HepG2 (cell line): ENCODE measurements at regions not wholly inside any gene's neighbourhood (a gene's known extent, or its start where the extent isn't known, plus 50 kb on each side); places are given as distances from the start of the nearest gene placed in this dataset.

Source experiments
- FOSL2 ChIP-seq: sonication (generic); formaldehyde crosslinking; IDR thresholded peaks from 2 replicates; pipeline ENCODE4 v1.4.0; 2020; ENCODE audit warnings: missing genetic modification reagents
- HNRNPLL ChIP-seq: fragments of 200-400 bp; formaldehyde crosslinking; IDR thresholded peaks from 2 replicates; pipeline ENCODE4 v1.6.1; 2017; ENCODE audit warnings: mild to moderate bottlenecking, low read depth, low read length; ENCODE audit not compliant: poor library complexity, severe bottlenecking
- KDM6A ChIP-seq: IDR thresholded peaks from 2 replicates; pipeline ENCODE4 v1.6.1; 2016; ENCODE audit warnings: low read depth
- MXD4 ChIP-seq: IDR thresholded peaks from 2 replicates; pipeline ENCODE4 v1.6.1; 2016; ENCODE audit warnings: mild to moderate bottlenecking, missing biosample characterization, missing genetic modification reagents
- NR2F2 ChIP-seq: IDR thresholded peaks from 2 replicates; pipeline ENCODE4 v1.6.1; 2012; ENCODE audit warnings: low read depth, inconsistent platforms, borderline replicate concordance
- POGZ ChIP-seq: sonication (generic); formaldehyde crosslinking; IDR thresholded peaks from 2 replicates; pipeline ENCODE4 v1.4.0; 2020; ENCODE audit warnings: mild to moderate bottlenecking, missing genetic modification reagents
- RFXAP ChIP-seq: sonication (generic); formaldehyde crosslinking; IDR thresholded peaks from 2 replicates; pipeline ENCODE4 v1.4.0; 2020; ENCODE audit warnings: missing genetic modification reagents, borderline replicate concordance
- SIX1 ChIP-seq: sonication (generic); formaldehyde crosslinking; IDR thresholded peaks from 2 replicates; pipeline ENCODE4 v1.4.0; 2020; ENCODE audit warnings: missing genetic modification reagents, borderline replicate concordance
- SNAPC2 ChIP-seq: sonication (generic); formaldehyde crosslinking; IDR thresholded peaks from 2 replicates; pipeline ENCODE4 v1.8.1; 2022; ENCODE audit warnings: mild to moderate bottlenecking, missing genetic modification reagents
- SP1 ChIP-seq, 2 experiments: fragments of 450-650 bp in 1 of 2; sonication (generic) in 1 of 2; formaldehyde crosslinking in 1 of 2; IDR thresholded peaks; 2 replicates each; pipeline versions ENCODE4 v1.4.0 to v1.6.1; 2016 to 2020; ENCODE audit warnings: missing genetic modification reagents in 1 of 2
- SP2 ChIP-seq: sonication (generic); formaldehyde crosslinking; IDR thresholded peaks from 2 replicates; pipeline ENCODE4 v1.5.1; 2020; ENCODE audit warnings: mild to moderate bottlenecking, missing genetic modification reagents
- STAG1 ChIP-seq: sonication (generic); formaldehyde crosslinking; IDR thresholded peaks from 2 replicates; pipeline ENCODE4 v1.4.0; 2020; ENCODE audit warnings: missing genetic modification reagents
- ZNF331 ChIP-seq: sonication (generic); formaldehyde crosslinking; IDR thresholded peaks from 2 replicates; pipeline ENCODE4 v1.4.0; 2020; ENCODE audit warnings: missing genetic modification reagents
- ZNF83 ChIP-seq: sonication (generic); formaldehyde crosslinking; IDR thresholded peaks from 2 replicates; pipeline ENCODE4 v1.4.0; 2020; ENCODE audit warnings: missing genetic modification reagents, mild to moderate bottlenecking, borderline replicate concordance
- ZSCAN25 ChIP-seq: sonication (generic); formaldehyde crosslinking; IDR thresholded peaks from 2 replicates; pipeline ENCODE4 v1.8.0; 2022; ENCODE audit warnings: mild to moderate bottlenecking, missing genetic modification reagents
- ZSCAN30 ChIP-seq: sonication (generic); formaldehyde crosslinking; IDR thresholded peaks from 2 replicates; pipeline ENCODE4 v1.5.0; 2020; ENCODE audit warnings: mild to moderate bottlenecking, missing genetic modification reagents
- TF ChIP-seq, protein P1 (sequence below): sonication (generic); formaldehyde crosslinking; IDR thresholded peaks from 2 replicates; pipeline ENCODE4 v1.4.0; 2020; ENCODE audit warnings: missing genetic modification reagents
- TF ChIP-seq, protein P2 (sequence below): sonication (generic); formaldehyde crosslinking; IDR thresholded peaks from 2 replicates; pipeline ENCODE4 v1.4.0; 2020; ENCODE audit warnings: missing genetic modification reagents
- TF ChIP-seq, protein P3 (sequence below): sonication (generic); formaldehyde crosslinking; IDR thresholded peaks from 2 replicates; pipeline ENCODE4 v1.9.0; 2021; ENCODE audit warnings: mild to moderate bottlenecking, missing genetic modification reagents
- TF ChIP-seq, protein P4 (sequence below): sonication (generic); formaldehyde crosslinking; IDR thresholded peaks from 2 replicates; pipeline ENCODE4 v1.5.0; 2020; ENCODE audit warnings: mild to moderate bottlenecking, missing genetic modification reagents, moderate library complexity

DNA sequence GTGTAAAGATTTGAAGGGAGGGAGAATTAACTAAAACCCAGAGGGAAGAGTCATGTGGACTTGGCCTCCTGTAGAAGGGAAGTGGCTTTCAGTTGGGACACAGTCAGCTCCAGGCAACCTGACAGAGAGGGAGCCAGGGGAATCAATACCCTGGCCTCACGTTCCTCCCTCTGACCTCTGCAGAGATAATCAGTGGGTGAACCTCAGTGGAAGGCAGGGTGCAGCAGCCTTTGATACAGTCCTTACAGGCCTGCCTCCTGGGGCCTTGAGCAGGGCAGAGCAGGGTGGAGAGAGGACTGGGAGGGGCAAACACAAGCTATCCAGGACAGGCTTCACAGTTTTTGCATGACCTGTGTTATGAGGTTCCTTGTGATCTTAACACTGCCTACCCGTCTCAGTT is 61.9 kb upstream of the GPBP1 start (continued):
- TF ChIP-seq ZSCAN25 (CRISPR knock-in tag) (peak; percentile 90), KDM6A (CRISPR knock-in tag) (peak; percentile 74; the same call in 1 of the 2 replicates), RFXAP (CRISPR knock-in tag) (peak; percentile 51; the same call in 1 of the 2 replicates), SIX1 (CRISPR knock-in tag) (peak; percentile 66; the same call in 1 of the 2 replicates), NR2F2 (peak; percentile 93), SP2 (no peak), MXD4 (CRISPR knock-in tag) (peak; percentile 65; the same call in 1 of the 2 replicates), FOSL2 (CRISPR knock-in tag) (0 out of 2 replicates have a peak, but pooled peaks have one; percentile 26), STAG1 (CRISPR knock-in tag) (0 out of 2 replicates have a peak, but pooled peaks have one; percentile 27), ZNF331 (CRISPR knock-in tag) (peak; percentile 88; the same call in 1 of the 2 replicates), ZNF83 (no peak), ZSCAN30 (CRISPR knock-in tag) (no peak), SP1 (IDR thresholded peaks at IDR 0.05) (no peak), SP1 (CRISPR knock-in tag; IDR thresholded peaks at IDR 0.05) (no peak), HNRNPLL (no peak), SNAPC2 (CRISPR knock-in tag) (no peak), POGZ (peak; percentile 75)
- TF ChIP-seq, protein P1, sequence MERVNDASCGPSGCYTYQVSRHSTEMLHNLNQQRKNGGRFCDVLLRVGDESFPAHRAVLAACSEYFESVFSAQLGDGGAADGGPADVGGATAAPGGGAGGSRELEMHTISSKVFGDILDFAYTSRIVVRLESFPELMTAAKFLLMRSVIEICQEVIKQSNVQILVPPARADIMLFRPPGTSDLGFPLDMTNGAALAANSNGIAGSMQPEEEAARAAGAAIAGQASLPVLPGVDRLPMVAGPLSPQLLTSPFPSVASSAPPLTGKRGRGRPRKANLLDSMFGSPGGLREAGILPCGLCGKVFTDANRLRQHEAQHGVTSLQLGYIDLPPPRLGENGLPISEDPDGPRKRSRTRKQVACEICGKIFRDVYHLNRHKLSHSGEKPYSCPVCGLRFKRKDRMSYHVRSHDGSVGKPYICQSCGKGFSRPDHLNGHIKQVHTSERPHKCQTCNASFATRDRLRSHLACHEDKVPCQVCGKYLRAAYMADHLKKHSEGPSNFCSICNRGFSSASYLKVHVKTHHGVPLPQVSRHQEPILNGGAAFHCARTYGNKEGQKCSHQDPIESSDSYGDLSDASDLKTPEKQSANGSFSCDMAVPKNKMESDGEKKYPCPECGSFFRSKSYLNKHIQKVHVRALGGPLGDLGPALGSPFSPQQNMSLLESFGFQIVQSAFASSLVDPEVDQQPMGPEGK (CRISPR knock-in tag) = peak; percentile 51; the same call in 1 of the 2 replicates
- TF ChIP-seq, protein P2, sequence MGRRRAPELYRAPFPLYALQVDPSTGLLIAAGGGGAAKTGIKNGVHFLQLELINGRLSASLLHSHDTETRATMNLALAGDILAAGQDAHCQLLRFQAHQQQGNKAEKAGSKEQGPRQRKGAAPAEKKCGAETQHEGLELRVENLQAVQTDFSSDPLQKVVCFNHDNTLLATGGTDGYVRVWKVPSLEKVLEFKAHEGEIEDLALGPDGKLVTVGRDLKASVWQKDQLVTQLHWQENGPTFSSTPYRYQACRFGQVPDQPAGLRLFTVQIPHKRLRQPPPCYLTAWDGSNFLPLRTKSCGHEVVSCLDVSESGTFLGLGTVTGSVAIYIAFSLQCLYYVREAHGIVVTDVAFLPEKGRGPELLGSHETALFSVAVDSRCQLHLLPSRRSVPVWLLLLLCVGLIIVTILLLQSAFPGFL (CRISPR knock-in tag) = no peak
- TF ChIP-seq, protein P3, sequence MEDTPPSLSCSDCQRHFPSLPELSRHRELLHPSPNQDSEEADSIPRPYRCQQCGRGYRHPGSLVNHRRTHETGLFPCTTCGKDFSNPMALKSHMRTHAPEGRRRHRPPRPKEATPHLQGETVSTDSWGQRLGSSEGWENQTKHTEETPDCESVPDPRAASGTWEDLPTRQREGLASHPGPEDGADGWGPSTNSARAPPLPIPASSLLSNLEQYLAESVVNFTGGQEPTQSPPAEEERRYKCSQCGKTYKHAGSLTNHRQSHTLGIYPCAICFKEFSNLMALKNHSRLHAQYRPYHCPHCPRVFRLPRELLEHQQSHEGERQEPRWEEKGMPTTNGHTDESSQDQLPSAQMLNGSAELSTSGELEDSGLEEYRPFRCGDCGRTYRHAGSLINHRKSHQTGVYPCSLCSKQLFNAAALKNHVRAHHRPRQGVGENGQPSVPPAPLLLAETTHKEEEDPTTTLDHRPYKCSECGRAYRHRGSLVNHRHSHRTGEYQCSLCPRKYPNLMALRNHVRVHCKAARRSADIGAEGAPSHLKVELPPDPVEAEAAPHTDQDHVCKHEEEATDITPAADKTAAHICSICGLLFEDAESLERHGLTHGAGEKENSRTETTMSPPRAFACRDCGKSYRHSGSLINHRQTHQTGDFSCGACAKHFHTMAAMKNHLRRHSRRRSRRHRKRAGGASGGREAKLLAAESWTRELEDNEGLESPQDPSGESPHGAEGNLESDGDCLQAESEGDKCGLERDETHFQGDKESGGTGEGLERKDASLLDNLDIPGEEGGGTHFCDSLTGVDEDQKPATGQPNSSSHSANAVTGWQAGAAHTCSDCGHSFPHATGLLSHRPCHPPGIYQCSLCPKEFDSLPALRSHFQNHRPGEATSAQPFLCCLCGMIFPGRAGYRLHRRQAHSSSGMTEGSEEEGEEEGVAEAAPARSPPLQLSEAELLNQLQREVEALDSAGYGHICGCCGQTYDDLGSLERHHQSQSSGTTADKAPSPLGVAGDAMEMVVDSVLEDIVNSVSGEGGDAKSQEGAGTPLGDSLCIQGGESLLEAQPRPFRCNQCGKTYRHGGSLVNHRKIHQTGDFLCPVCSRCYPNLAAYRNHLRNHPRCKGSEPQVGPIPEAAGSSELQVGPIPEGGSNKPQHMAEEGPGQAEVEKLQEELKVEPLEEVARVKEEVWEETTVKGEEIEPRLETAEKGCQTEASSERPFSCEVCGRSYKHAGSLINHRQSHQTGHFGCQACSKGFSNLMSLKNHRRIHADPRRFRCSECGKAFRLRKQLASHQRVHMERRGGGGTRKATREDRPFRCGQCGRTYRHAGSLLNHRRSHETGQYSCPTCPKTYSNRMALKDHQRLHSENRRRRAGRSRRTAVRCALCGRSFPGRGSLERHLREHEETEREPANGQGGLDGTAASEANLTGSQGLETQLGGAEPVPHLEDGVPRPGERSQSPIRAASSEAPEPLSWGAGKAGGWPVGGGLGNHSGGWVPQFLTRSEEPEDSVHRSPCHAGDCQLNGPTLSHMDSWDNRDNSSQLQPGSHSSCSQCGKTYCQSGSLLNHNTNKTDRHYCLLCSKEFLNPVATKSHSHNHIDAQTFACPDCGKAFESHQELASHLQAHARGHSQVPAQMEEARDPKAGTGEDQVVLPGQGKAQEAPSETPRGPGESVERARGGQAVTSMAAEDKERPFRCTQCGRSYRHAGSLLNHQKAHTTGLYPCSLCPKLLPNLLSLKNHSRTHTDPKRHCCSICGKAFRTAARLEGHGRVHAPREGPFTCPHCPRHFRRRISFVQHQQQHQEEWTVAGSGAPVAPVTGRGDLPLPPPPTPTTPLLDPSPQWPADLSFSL = no peak
- TF ChIP-seq, protein P4, sequence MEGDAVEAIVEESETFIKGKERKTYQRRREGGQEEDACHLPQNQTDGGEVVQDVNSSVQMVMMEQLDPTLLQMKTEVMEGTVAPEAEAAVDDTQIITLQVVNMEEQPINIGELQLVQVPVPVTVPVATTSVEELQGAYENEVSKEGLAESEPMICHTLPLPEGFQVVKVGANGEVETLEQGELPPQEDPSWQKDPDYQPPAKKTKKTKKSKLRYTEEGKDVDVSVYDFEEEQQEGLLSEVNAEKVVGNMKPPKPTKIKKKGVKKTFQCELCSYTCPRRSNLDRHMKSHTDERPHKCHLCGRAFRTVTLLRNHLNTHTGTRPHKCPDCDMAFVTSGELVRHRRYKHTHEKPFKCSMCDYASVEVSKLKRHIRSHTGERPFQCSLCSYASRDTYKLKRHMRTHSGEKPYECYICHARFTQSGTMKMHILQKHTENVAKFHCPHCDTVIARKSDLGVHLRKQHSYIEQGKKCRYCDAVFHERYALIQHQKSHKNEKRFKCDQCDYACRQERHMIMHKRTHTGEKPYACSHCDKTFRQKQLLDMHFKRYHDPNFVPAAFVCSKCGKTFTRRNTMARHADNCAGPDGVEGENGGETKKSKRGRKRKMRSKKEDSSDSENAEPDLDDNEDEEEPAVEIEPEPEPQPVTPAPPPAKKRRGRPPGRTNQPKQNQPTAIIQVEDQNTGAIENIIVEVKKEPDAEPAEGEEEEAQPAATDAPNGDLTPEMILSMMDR (CRISPR knock-in tag) = peak; percentile 44; the same call in 1 of the 2 replicates
